HCT116 (cell line): ENCODE measurements at regions not wholly inside any gene's neighbourhood (a gene's known extent, or its start where the extent isn't known, plus 50 kb on each side); places are given as distances from the start of the nearest gene placed in this dataset.

ENCODE experiments used
- ATAC-seq: fragments of 200-7000 bp; cut with Tn5 transposase; 2 replicates; pipeline ENCODE4 v1.9.1; 2020; ENCODE audit warnings: mild to moderate bottlenecking, moderate library complexity
- BruUV-seq: library from RNA; stranded (reverse); fragments of 400-500 nt; replicated peaks from 2 replicates; lab custom pipeline; 2021; lab: Mats Ljungman, UMichigan
- CTCF ChIA-PET: fragments of 300-600 bp; sonication (Branson Sonifier 250); formaldehyde crosslinking; loops from one replicate; lab custom pipeline; 2021; ENCODE audit warnings: antibody characterized with exemption; lab: Charles Lee
- POLR2A ChIA-PET: fragments of 300-600, 350-600 bp; sonication (Branson Sonifier 250); formaldehyde crosslinking; loops from one replicate; lab custom pipeline; 2021; ENCODE audit warnings: antibody characterized with exemption; lab: Charles Lee
- RAD21 ChIA-PET, 2 experiments: fragments of 300-600 bp; sonication (Branson Sonifier 250); formaldehyde crosslinking; loops; one replicate each; lab custom pipeline; 2023; ENCODE audit warnings: low total read pairs in 2 of 2; ENCODE audit not compliant: uncharacterized antibody in 2 of 2, unreplicated experiment in 2 of 2, low non-redundant PET in 1 of 2; lab: Charles Lee
- DNase-seq: peaks from one replicate; pipeline ENCODE4 v3.0.0-alpha.2; 2010; ENCODE audit warnings: low read depth, low spot score
- H2AFZ ChIP-seq: fragments of 200-600 bp; shearing (Covaris generic), sonication (generic); 2 replicates; pipeline ENCODE4 v1.6.1; 2017; ENCODE audit warnings: low read depth, mixed run types, mixed read lengths, antibody characterized with exemption, low read length; ENCODE audit not compliant: poor library complexity, severe bottlenecking
- H3K27ac ChIP-seq: 2 replicates; pipeline ENCODE4 v1.5.1; 2012; ENCODE audit warnings: low read depth, low read length
- H3K27me3 ChIP-seq: fragments of 200-600 bp; sonication (generic); 2 replicates; pipeline ENCODE4 v1.6.1; 2016; ENCODE audit warnings: mixed run types, low read length, mixed read lengths; ENCODE audit not compliant: insufficient read depth
- H3K36me3 ChIP-seq, 2 experiments: fragments of 200-500 bp in 1 of 2; fragments of 200-600 bp in 1 of 2; sonication (Bioruptor generic) in 1 of 2; sonication (generic) in 1 of 2; 2 replicates each; pipeline versions ENCODE4 v1.5.1 to v1.6.1; 2014 to 2016; ENCODE audit warnings: low read length in 2 of 2, inconsistent platforms in 1 of 2, mixed read lengths in 1 of 2, mixed run types in 1 of 2; ENCODE audit not compliant: insufficient read depth in 2 of 2, control insufficient read depth in 1 of 2
- H3K4me1 ChIP-seq, 2 experiments: fragments of 200-600 bp in 1 of 2; sonication (generic) in 1 of 2; 2 replicates each; pipeline versions ENCODE4 v1.5.1 to v1.6.1; 2012 to 2017; ENCODE audit warnings: low read length in 2 of 2, inconsistent platforms in 1 of 2, mild to moderate bottlenecking in 1 of 2, mixed read lengths in 1 of 2, mixed run types in 1 of 2, moderate library complexity in 1 of 2; ENCODE audit not compliant: insufficient read depth in 2 of 2, control insufficient read depth in 1 of 2
- H3K4me2 ChIP-seq: fragments of 200-600 bp; sonication (generic); 2 replicates; pipeline ENCODE4 v1.6.1; 2017; ENCODE audit warnings: mixed run types, low read length, mixed read lengths
- H3K4me3 ChIP-seq, 2 experiments: fragments of 200-600 bp in 1 of 2; sonication (generic) in 1 of 2; replicated peaks in 1 of 2; 2 replicates each; pipeline ENCODE4 v1.5.1; 2011 to 2016; ENCODE audit warnings: low read length in 2 of 2, control low read depth in 1 of 2, low read depth in 1 of 2, mild to moderate bottlenecking in 1 of 2, mixed read lengths in 1 of 2, mixed run types in 1 of 2
- H3K79me2 ChIP-seq: fragments of 200-600 bp; sonication (generic); 2 replicates; pipeline ENCODE4 v1.6.1; 2017; ENCODE audit warnings: mild to moderate bottlenecking, mixed run types, low read length, moderate library complexity, mixed read lengths; ENCODE audit not compliant: insufficient read depth
- H3K9ac ChIP-seq: fragments of 200-600 bp; sonication (generic); 2 replicates; pipeline ENCODE4 v1.6.1; 2016; ENCODE audit warnings: low read length, mixed read lengths
- H3K9me2 ChIP-seq: fragments of 200-600 bp; sonication (generic), shearing (Covaris generic); 2 replicates; pipeline ENCODE4 v1.6.1; 2017; ENCODE audit warnings: mixed run types, mild to moderate bottlenecking, moderate library complexity; ENCODE audit not compliant: insufficient read depth
- H3K9me3 ChIP-seq, 2 experiments: fragments of 200-500 bp in 1 of 2; fragments of 200-600 bp in 1 of 2; sonication (Bioruptor generic) in 1 of 2; sonication (generic) in 1 of 2; 2 replicates each; pipeline ENCODE4 v1.6.1; 2014 to 2017; ENCODE audit warnings: low read length in 2 of 2, mixed read lengths in 2 of 2, inconsistent platforms in 1 of 2, low read depth in 1 of 2, mild to moderate bottlenecking in 1 of 2, mixed run types in 1 of 2, moderate library complexity in 1 of 2; ENCODE audit not compliant: control insufficient read depth in 1 of 2, insufficient read depth in 1 of 2
- H4K20me1 ChIP-seq: fragments of 200-600 bp; sonication (generic), shearing (Covaris generic); 2 replicates; pipeline ENCODE4 v1.6.1; 2017; ENCODE audit warnings: mixed run types, mild to moderate bottlenecking, moderate library complexity; ENCODE audit not compliant: insufficient read depth
- ATF3 ChIP-seq: IDR thresholded peaks from 2 replicates; pipeline ENCODE4 v1.6.1; 2012
- CBX3 ChIP-seq: IDR thresholded peaks from 2 replicates; pipeline ENCODE4 v1.6.1; 2012; ENCODE audit warnings: low read depth
- CEBPB ChIP-seq: IDR thresholded peaks from 2 replicates; pipeline ENCODE4 v1.6.1; 2012; ENCODE audit warnings: low read depth
- EGR1 ChIP-seq: IDR thresholded peaks from 2 replicates; pipeline ENCODE4 v1.6.1; 2012; ENCODE audit warnings: low read depth
- ELF1 ChIP-seq: IDR thresholded peaks from 2 replicates; pipeline ENCODE4 v1.6.1; 2012; ENCODE audit warnings: low read depth, borderline replicate concordance
- EZH2 ChIP-seq: fragments of 200-600 bp; sonication (generic); IDR thresholded peaks from 2 replicates; pipeline ENCODE4 v1.6.1; 2017; ENCODE audit warnings: antibody characterized with exemption, mixed run types
- EZH2phosphoT487 ChIP-seq: fragments of 200-600 bp; IDR thresholded peaks from 2 replicates; pipeline ENCODE4 v1.6.1; 2018; ENCODE audit warnings: antibody characterized with exemption, borderline replicate concordance
- FOSL1 ChIP-seq: IDR thresholded peaks from 2 replicates; pipeline ENCODE4 v1.6.1; 2012; ENCODE audit warnings: low read depth
- JUND ChIP-seq: IDR thresholded peaks from 2 replicates; pipeline ENCODE4 v1.6.1; 2012
- MAX ChIP-seq: IDR thresholded peaks from 2 replicates; pipeline ENCODE4 v1.6.1; 2012
- POLR2AphosphoS5 ChIP-seq: IDR thresholded peaks from 2 replicates; pipeline ENCODE4 v1.6.1; 2011; ENCODE audit warnings: mild to moderate bottlenecking, low read depth, low read length, moderate library complexity
- RAD21 ChIP-seq: IDR thresholded peaks from 2 replicates; pipeline ENCODE4 v1.6.1; 2012; ENCODE audit warnings: low read depth, mild to moderate bottlenecking
- REST ChIP-seq: IDR thresholded peaks from 2 replicates; pipeline ENCODE4 v1.6.1; 2012; ENCODE audit warnings: low read depth
- SIN3A ChIP-seq: IDR thresholded peaks from 2 replicates; pipeline ENCODE4 v1.6.1; 2012; ENCODE audit warnings: low read depth
- SRF ChIP-seq: IDR thresholded peaks from 2 replicates; pipeline ENCODE4 v1.6.1; 2012; ENCODE audit warnings: low read depth
- TCF7L2 ChIP-seq: IDR thresholded peaks from 2 replicates; pipeline ENCODE4 v1.7.0; 2011; ENCODE audit warnings: borderline replicate concordance, inconsistent platforms; ENCODE audit not compliant: insufficient read depth, insufficient read length; ENCODE audit errors: extremely low read depth
- YY1 ChIP-seq: IDR thresholded peaks from 2 replicates; pipeline ENCODE4 v1.6.1; 2011; ENCODE audit warnings: low read length, low read depth, moderate library complexity, mild to moderate bottlenecking; ENCODE audit not compliant: insufficient replicate concordance; ENCODE audit errors: extremely low read depth
- ZBTB33 ChIP-seq: IDR thresholded peaks from 2 replicates; pipeline ENCODE4 v1.6.1; 2011; ENCODE audit warnings: mild to moderate bottlenecking, low read length, moderate library complexity; ENCODE audit not compliant: insufficient replicate concordance; ENCODE audit errors: extremely low read depth
- ZFX ChIP-seq: fragments of 450-650 bp; IDR thresholded peaks from 2 replicates; pipeline ENCODE4 v1.6.1; 2017
- ZNF274 ChIP-seq: fragments of 200-500 bp; sonication (Bioruptor generic); IDR thresholded peaks from 2 replicates; pipeline ENCODE4 v1.6.1; 2014; ENCODE audit warnings: mild to moderate bottlenecking, low read depth, low read length, inconsistent platforms
- intact Hi-C: fragments of 100-400 bp; cut with micrococcal nuclease; formaldehyde crosslinking; loops from 2 replicates; pipeline ENCODE4 v1.10.0; 2022

- no peak for TF ChIP-seq ATF3
- no peak for TF ChIP-seq TCF7L2
- no peak for TF ChIP-seq SRF
- TF ChIP-seq CEBPB: no peak
These were observed 101.6 kb upstream of the PLPPR5 start (continued) for GRCh38 chr1:99106274-99106673.

- ATAC-seq: no peak
- no peak overlapping the region for H3K27ac ChIP-seq
- TF ChIP-seq JUND (no peak), ZBTB33 (no peak), FOSL1 (no peak), MAX (no peak), CBX3 (no peak), ZFX (no peak), SIN3A (no peak), REST (no peak), EZH2 (no peak), RAD21 (no peak), ELF1 (no peak), ZNF274 (no peak), CEBPB (no peak), POLR2AphosphoS5 (no peak), YY1 (no peak), EZH2phosphoT487 (no peak), EGR1 (no peak), SRF (no peak), TCF7L2 (no peak)
- H4K20me1 ChIP-seq: no peaks in the 10 kb centered on the region
- no peak overlapping the region for H3K4me3 ChIP-seq
- no peak overlapping the region for H2AFZ ChIP-seq
- no peaks in the 10 kb centered on the region for H3K27me3 ChIP-seq
- ChIA-PET POLR2A (no interaction called here), RAD21 (no interaction called here), CTCF (no interaction called here)
- no peaks in the 10 kb centered on the region for H3K4me1 ChIP-seq
- BruUV-seq: no TSS peak
- H3K9me2 ChIP-seq: no peaks in the 10 kb centered on the region
- no peaks in the 10 kb centered on the region for H3K36me3 ChIP-seq
- no peak overlapping the region for H3K9ac ChIP-seq
- DNase-seq: no peak
- no peak overlapping the region for H3K4me2 ChIP-seq
- H3K79me2 ChIP-seq: no peaks in the 10 kb centered on the region
- intact Hi-C loops: no loop called here
- H3K9me3 ChIP-seq: no peaks in the 10 kb centered on the region
These were observed 103.0 kb upstream of the PLPPR5 start for GRCh38 chr1:99107680-99108079.
